ENCODE measurements at regions not wholly inside any gene's neighbourhood (a gene's known extent, or its start where the extent isn't known, plus 50 kb on each side); places are given as distances from the start of the nearest gene placed in this dataset.

- no peak for TF ChIP-seq CTCF (IDR thresholded peaks at IDR 0.05; ENCODE audit: control extremely low read depth in 1 of 3, insufficient read depth in 1 of 3, low read depth in 1 of 3, low read length in 3 of 3)
- no peak for TF ChIP-seq JUND (IDR thresholded peaks at IDR 0.05; ENCODE audit: low read length)
- no peak for TF ChIP-seq MAX (IDR thresholded peaks at IDR 0.05)
- TF ChIP-seq EP300 (IDR thresholded peaks at IDR 0.05; ENCODE audit: borderline replicate concordance in 1 of 2, low read depth in 2 of 2, low read length in 2 of 2): no peak
Observed at GRCh38 chr4:87720094-87720691, 70.1 kb downstream of the DMP1 start.

Measured in H1 (cell line).